WTC11 (cell line): ENCODE measurements at regions not wholly inside any gene's neighbourhood (a gene's known extent, or its start where the extent isn't known, plus 50 kb on each side); places are given as distances from the start of the nearest gene placed in this dataset.

Experiments used
- ATAC-seq: fragments of 200-7000 bp; cut with Tn5 transposase; 2 replicates; pipeline ENCODE4 v1.10.0; 2021; ENCODE audit warnings: mild to moderate bottlenecking, moderate library complexity
- CTCF ChIA-PET: fragments of 300-600 bp; sonication (Branson Sonifier 250); formaldehyde crosslinking; loops from one replicate; lab custom pipeline; 2021; ENCODE audit warnings: antibody characterized with exemption; lab: Charles Lee
- POLR2A ChIA-PET: fragments of 350-600 bp; sonication (Branson Sonifier 250); formaldehyde crosslinking; loops from one replicate; lab custom pipeline; 2021; ENCODE audit warnings: antibody characterized with exemption; lab: Charles Lee
- DNase-seq: peaks from one replicate; pipeline ENCODE4 v3.0.0; 2021; ENCODE audit warnings: low spot score
- H3K27ac Mint-ChIP-seq: 2 replicates; pipeline ENCODE4 v1.8.0; 2021; ENCODE audit warnings: mixed read lengths
- H3K27me3 Mint-ChIP-seq: 2 replicates; pipeline ENCODE4 v1.8.0; 2021; ENCODE audit warnings: low read depth, mild to moderate bottlenecking, moderate library complexity, mixed read lengths
- H3K36me3 Mint-ChIP-seq: 2 replicates; pipeline ENCODE4 v1.8.0; 2021; ENCODE audit warnings: mixed read lengths
- H3K4me1 Mint-ChIP-seq: 2 replicates; pipeline ENCODE4 v1.8.0; 2022; ENCODE audit warnings: mixed read lengths
- H3K4me3 Mint-ChIP-seq: 2 replicates; pipeline ENCODE4 v1.8.0; 2021; ENCODE audit warnings: mild to moderate bottlenecking, moderate library complexity, mixed read lengths
- H3K9me3 Mint-ChIP-seq: 2 replicates; pipeline ENCODE4 v1.8.0; 2021; ENCODE audit warnings: mixed read lengths
- AFF4 ChIP-seq: sonication (generic); formaldehyde crosslinking; IDR thresholded peaks from 2 replicates; pipeline ENCODE4 v1.8.1; 2023; ENCODE audit warnings: mild to moderate bottlenecking, missing genetic modification reagents, borderline replicate concordance
- CDX4 ChIP-seq: fragments of 250-450 bp; sonication (Bioruptor Pico); IDR thresholded peaks from 2 replicates; pipeline ENCODE4 v1.9.0; 2021; ENCODE audit warnings: moderate library complexity, mild to moderate bottlenecking, inconsistent platforms, borderline replicate concordance
- E2F5 ChIP-seq: sonication (generic); formaldehyde crosslinking; IDR thresholded peaks from 2 replicates; pipeline ENCODE4 v1.8.1; 2022; ENCODE audit warnings: mild to moderate bottlenecking, moderate library complexity, missing genetic modification reagents
- EMX1 ChIP-seq: fragments of 250-450 bp; sonication (Bioruptor Pico); IDR thresholded peaks from 2 replicates; pipeline ENCODE4 v1.8.0; 2021; ENCODE audit warnings: mild to moderate bottlenecking
- ERG ChIP-seq: fragments of 250-450 bp; sonication (Bioruptor Pico); IDR thresholded peaks from 2 replicates; pipeline ENCODE4 v1.8.0; 2021; ENCODE audit warnings: mild to moderate bottlenecking
- ETV6 ChIP-seq: sonication (generic); formaldehyde crosslinking; IDR thresholded peaks from 2 replicates; pipeline ENCODE4 v1.8.1; 2022; ENCODE audit warnings: mild to moderate bottlenecking, missing genetic modification reagents
- JAZF1 ChIP-seq: fragments of 250-450 bp; sonication (Bioruptor Pico); IDR thresholded peaks from 2 replicates; pipeline ENCODE4 v1.9.0; 2021; ENCODE audit warnings: moderate library complexity, mild to moderate bottlenecking, inconsistent platforms
- PRDM15 ChIP-seq: sonication (generic); formaldehyde crosslinking; IDR thresholded peaks from 2 replicates; pipeline ENCODE4 v1.8.0; 2022; ENCODE audit warnings: missing genetic modification reagents
- SP1 ChIP-seq: sonication (generic); formaldehyde crosslinking; conservative IDR thresholded peaks from 2 replicates; pipeline ENCODE4 v1.8.1; 2022; ENCODE audit warnings: missing genetic modification reagents
- TEAD1 ChIP-seq: sonication (generic); formaldehyde crosslinking; IDR thresholded peaks from 2 replicates; pipeline ENCODE4 v1.8.0; 2022; ENCODE audit warnings: mild to moderate bottlenecking, missing genetic modification reagents
- USF2 ChIP-seq: sonication (generic); formaldehyde crosslinking; IDR thresholded peaks from 2 replicates; pipeline ENCODE4 v1.8.1; 2023; ENCODE audit warnings: mild to moderate bottlenecking, missing genetic modification reagents, moderate library complexity
- ZBTB21 ChIP-seq: sonication (generic); formaldehyde crosslinking; IDR thresholded peaks from 2 replicates; pipeline ENCODE4 v1.8.1; 2023; ENCODE audit warnings: mild to moderate bottlenecking, missing genetic modification reagents, borderline replicate concordance
- ZNF219 ChIP-seq: sonication (generic); formaldehyde crosslinking; IDR thresholded peaks from 2 replicates; pipeline ENCODE4 v1.8.0; 2023; ENCODE audit warnings: missing genetic modification reagents, mild to moderate bottlenecking, borderline replicate concordance
- ZNF232 ChIP-seq: sonication (generic); formaldehyde crosslinking; IDR thresholded peaks from 2 replicates; pipeline ENCODE4 v1.8.0; 2022; ENCODE audit warnings: mild to moderate bottlenecking, missing genetic modification reagents
- ZNF317 ChIP-seq: sonication (generic); formaldehyde crosslinking; IDR thresholded peaks from 2 replicates; pipeline ENCODE4 v1.8.1; 2023; ENCODE audit warnings: low read depth, mild to moderate bottlenecking, moderate library complexity, missing genetic modification reagents, borderline replicate concordance
- ZNF512 ChIP-seq: sonication (generic); formaldehyde crosslinking; IDR thresholded peaks from 2 replicates; pipeline ENCODE4 v1.8.1; 2022; ENCODE audit warnings: missing genetic modification reagents, borderline replicate concordance
- ZNF671 ChIP-seq: fragments of 250-450 bp; sonication (Bioruptor Pico); IDR thresholded peaks from 2 replicates; pipeline ENCODE4 v1.8.0; 2021; ENCODE audit warnings: mild to moderate bottlenecking

GRCh38 chr3:106329521-106329920 is 460.7 kb upstream of the CBLB start:
- H3K27ac Mint-ChIP-seq = no peak overlapping the region
- H3K36me3 Mint-ChIP-seq = peaks cover 8% of the 10 kb centered on the region
- DNase-seq (no peak), ATAC-seq (no peak)
- TF ChIP-seq AFF4 (CRISPR knock-in tag) (no peak), EMX1 (no peak), TEAD1 (CRISPR knock-in tag) (no peak), ETV6 (CRISPR knock-in tag) (no peak), ZBTB21 (CRISPR knock-in tag) (no peak), ZNF317 (CRISPR knock-in tag) (no peak), ZNF512 (CRISPR knock-in tag) (no peak), ERG (no peak), ZNF671 (CRISPR knock-in tag) (no peak), PRDM15 (CRISPR knock-in tag) (no peak), E2F5 (CRISPR knock-in tag) (no peak), ZNF232 (CRISPR knock-in tag) (no peak), SP1 (CRISPR knock-in tag) (no peak), JAZF1 (CRISPR knock-in tag) (no peak), USF2 (no peak), CDX4 (CRISPR knock-in tag) (no peak), ZNF219 (CRISPR knock-in tag) (no peak)
- peaks cover 9% of the 10 kb centered on the region for H3K9me3 Mint-ChIP-seq
- ChIA-PET CTCF (interaction anchor here (0.7 kb wide), 2 partner anchors 297 to 729 kb away, joined by 3 read pairs; no protein-coding TSS in a partner anchor), POLR2A (no interaction called here)
- peaks cover 23% of the 10 kb centered on the region for H3K4me1 Mint-ChIP-seq
- H3K4me3 Mint-ChIP-seq = no peak overlapping the region
- H3K27me3 Mint-ChIP-seq = no peaks in the 10 kb centered on the region
